ENCODE measurements at regions not wholly inside any gene's neighbourhood (a gene's known extent, or its start where the extent isn't known, plus 50 kb on each side); places are given as distances from the start of the nearest gene placed in this dataset.

- DNase-seq (ENCODE audit: low spot score) (no peak), ATAC-seq (ENCODE audit: low FRiP score) (no peak)
- no peak for TF ChIP-seq CTCF (IDR thresholded peaks at IDR 0.05)
Measured at GRCh38 chr2:220194630-220195584, 567.5 kb downstream of the SLC4A3 start.

- TF ChIP-seq CTCF (IDR thresholded peaks at IDR 0.05) = no peak
- no peak for DNase-seq (ENCODE audit: low spot score)
- peak; percentile 62 for ATAC-seq (ENCODE audit: low FRiP score)
Measured at GRCh38 chr2:220198896-220199295, 571.5 kb downstream of the SLC4A3 start.

DNA sequence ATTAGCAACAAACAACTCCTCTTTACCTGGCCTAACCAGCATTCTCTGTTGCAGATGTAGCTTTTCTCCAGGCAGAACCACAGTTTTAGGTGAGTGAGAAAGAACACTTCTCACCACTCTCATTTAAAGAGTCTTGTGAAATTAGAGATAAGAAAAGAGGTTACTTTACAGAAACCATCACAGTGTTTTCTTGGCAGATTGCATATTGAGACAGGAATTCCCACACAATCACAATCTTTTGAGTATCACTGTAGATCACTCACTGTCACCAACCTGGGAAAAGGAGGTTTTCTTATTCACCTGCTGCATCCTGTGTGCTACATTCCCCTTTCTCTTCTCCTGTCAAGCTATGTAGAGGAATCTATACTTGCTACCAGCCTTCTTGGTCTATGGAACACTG lies 574.6 kb downstream of the SLC4A3 start:
- DNase-seq (ENCODE audit: low spot score) (no peak), ATAC-seq (ENCODE audit: low FRiP score) (no peak)
- no peak for TF ChIP-seq CTCF (IDR thresholded peaks at IDR 0.05)

- DNase-seq (ENCODE audit: low spot score) (no peak), ATAC-seq (ENCODE audit: low FRiP score) (no peak)
- no peak for TF ChIP-seq CTCF (IDR thresholded peaks at IDR 0.05)
Measured at GRCh38 chr2:220209093-220209492, 581.7 kb downstream of the SLC4A3 start.

DNA sequence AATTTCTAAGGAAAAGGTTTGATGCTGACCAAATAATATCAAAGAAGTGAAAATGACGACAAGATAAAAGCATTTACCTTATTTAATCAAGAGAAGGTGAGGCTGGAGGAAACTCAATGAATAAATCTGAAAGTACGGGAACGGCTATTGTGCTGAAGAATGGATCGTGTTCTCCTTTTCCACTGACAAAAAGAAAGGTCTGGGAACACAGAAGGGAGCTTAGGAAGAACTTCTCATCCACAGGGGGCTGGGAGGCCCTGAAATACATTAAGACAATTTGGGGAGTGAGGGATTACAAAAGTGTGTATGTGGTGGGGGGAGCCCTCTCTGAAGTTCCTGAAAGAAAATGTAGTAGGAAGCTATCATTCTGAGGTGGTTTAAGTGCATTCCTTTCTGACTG lies 582.3 kb downstream of the SLC4A3 start:
- ATAC-seq (ENCODE audit: low FRiP score) (no peak), DNase-seq (ENCODE audit: low spot score) (no peak)
- TF ChIP-seq CTCF (IDR thresholded peaks at IDR 0.05) = no peak

DNA sequence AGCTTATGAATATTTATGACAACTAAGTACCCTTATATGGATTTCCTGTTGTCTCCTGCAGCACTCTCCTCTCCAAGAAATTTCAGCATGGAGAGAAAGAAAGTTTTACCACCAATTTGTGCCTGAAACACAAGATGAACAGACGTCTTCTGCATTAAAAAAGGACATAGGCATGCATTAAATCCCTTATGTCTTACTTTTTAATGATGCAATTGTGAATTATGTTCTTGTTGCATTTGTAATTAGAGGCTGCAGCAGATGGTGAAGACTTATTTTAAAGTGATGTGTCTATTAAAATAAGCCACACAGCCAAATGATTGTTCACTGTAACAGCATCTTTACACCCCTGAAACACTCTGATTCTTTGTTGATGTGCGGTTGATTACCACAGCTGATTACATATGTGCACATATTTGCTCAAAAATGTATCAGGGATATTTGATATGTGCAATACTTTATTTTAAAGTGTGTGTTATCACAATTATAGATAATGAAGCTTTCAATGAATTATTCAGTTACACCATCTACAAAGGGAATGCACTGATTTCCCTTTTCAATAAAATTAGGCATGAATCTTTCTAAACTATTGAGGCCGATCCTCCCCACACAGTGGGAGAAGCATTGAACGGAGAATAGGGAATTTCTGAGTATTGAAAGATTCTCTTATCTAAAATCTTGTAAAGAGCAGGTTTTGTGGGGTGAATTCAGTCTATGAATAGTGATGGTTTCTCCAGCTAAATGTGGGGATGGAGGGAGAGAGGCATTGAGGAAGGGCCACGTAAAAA lies 585.1 kb downstream of the SLC4A3 start:
- no peak for TF ChIP-seq CTCF (IDR thresholded peaks at IDR 0.05)
- ATAC-seq (ENCODE audit: low FRiP score) = no peak
- DNase-seq (ENCODE audit: low spot score) = no peak

All from omental fat pad (tissue), 3 donors.